ENCODE measurements at regions not wholly inside any gene's neighbourhood (a gene's known extent, or its start where the extent isn't known, plus 50 kb on each side); places are given as distances from the start of the nearest gene placed in this dataset.
"Not testable (repeated sequence)": the region's sequence is repeated elsewhere in the genome, so short reads cannot be mapped to it uniquely, and the experiment has no call there.

DNA sequence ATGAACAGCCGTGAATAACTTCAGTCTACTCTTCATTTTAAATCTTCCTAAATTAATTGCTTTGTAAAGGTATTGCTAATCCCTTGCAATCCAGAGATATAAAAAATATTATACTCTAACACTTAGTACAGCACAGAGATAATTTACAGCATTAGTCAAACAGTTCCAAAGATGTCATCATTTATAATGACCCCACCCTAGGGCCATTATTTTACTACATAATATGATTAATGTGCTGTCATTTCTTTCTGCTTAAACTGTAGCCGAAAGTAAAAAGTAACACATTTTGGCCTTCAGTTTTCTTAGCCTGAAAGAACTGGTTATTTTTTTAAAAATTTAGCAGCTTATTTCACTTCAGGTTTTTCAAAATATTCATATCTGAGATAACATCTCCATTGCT, 256.3 kb upstream of the RFC3 start:
- DNase-seq = no peak

DNA sequence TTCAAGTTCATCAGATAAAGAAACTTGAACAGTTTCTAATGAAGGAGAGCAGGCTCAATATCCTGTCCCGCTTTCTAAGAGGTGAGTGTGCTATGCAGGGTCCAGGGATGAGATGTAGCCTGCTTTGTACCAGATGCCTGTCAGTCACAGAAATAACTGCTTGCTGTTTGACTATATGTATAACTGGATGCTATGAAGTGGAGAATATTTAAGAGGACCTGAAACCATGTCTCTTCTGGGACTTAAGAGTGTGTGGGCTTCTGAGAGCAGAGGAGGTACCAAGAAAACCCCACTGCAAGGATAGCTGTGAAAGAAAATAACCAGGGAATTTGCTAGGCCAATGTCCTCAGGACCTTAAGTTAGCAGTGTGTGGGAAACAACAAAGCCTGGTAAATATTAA, 246.3 kb upstream of the RFC3 start:
- no peak for DNase-seq

DNA sequence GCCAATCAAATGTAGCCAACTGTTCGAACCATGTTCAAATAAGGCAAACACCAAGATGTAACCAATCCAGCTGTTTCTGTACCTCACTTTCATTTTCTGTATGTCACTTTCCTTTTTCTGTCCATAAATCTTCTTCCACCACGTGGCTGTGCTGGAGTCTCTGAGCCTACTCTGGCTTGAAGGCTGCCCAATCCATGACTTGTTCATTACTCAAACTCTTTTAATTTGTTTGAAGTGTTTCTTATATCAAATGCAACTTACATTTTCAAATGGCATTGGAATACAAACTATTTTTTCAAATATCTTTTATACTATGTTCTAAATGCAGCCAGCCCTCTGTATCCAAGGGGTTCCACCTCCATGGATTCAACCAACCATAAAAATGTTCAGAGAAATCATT, 245.6 kb upstream of the RFC3 start:
- DNase-seq = not testable (repeated sequence)

DNA sequence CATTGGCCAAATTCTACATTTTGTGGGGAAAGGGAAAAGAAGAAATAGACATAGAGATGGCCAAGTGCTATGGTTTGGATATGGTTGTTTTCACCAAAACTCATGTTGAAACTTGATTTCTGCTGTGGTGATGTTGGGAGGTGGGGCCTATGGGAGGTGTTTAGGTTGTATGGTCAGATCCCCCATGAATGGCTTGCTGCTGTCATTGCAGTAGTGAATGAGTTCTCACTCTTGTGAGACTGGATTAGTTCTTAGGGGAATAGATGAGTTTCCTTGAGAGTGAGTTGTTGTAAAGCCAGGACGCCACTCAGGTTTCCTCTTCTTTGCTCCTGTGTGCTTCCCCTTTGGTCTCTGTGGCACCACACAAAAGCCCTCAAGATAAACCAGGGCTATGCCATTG, 242.6 kb upstream of the RFC3 start:
- no peak for DNase-seq

DNA sequence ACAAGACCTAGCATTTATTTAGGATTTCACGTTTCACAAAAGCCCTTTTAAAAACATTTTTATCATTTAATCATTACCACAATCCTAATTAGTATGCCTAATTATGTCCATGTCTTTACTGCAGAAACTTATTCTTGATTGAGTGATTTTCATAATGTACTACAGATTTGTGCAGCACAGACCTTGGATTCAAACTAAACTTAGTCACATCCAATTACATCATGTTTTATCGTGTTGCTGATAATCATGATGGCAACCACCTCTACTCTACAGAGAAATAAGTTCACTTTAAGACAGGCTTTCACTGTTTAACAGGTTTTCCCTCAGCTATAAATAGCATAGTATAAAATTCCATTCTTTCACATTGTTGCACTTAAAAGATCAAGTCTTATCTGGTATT, 240.9 kb upstream of the RFC3 start:
- DNase-seq = no peak

DNA sequence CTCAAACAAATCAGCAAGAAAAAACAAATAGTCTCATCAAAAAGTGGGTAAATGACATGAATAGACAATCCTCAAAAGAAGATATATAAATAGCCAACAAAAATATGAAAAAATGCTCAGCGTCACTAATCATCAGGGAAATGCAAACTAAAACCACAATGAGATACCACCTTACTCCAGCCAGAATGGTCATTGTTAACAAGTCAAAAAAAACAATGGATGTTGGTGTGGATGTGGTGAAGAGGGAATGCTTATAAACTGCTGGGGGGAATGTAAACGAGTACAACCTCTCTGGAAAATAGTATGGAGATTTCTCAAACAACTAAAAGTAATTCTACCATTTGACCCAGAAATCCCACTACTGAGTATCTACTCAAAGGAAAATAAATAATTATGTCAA, 239.2 kb upstream of the RFC3 start:
- DNase-seq = no peak

DNA sequence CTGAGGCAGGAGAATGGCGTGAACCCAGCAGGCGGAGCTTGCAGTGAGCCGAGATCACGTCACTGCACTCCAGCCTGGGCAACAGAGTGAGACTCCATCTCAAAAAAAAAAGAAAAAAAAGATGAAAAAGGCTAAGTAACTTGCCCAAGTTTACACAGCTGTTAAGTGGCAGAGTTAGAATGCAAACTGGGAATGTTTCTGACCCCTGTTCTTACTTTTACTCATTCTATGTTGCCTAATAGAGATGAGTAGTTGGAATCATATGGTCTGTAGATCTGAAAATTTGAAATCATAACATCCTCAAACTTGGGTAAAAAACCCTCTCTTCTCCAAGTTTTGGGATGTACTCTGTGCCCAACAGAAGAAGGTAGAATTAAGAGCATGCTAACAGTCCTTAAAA, 235.8 kb upstream of the RFC3 start:
- DNase-seq = no peak

DNA sequence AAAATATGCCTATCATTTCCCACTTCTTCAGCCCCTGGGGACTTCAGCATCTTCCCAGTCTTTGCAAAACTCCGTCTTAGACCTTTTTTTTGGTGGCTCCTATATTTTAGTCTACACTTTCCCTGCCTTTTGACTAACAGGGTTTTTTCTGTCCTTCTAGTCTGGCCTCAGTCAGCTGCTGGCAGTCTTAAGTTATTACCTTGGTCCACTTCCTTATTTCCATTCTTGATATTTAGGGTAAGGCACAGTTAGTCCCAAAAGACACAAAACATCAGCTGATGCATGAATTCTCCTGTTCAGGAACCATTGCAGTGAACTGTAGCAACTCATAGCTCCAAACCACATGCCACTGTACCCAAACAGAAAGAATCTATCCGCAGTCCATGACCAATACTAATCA, 234.6 kb upstream of the RFC3 start:
- DNase-seq = no peak

DNA sequence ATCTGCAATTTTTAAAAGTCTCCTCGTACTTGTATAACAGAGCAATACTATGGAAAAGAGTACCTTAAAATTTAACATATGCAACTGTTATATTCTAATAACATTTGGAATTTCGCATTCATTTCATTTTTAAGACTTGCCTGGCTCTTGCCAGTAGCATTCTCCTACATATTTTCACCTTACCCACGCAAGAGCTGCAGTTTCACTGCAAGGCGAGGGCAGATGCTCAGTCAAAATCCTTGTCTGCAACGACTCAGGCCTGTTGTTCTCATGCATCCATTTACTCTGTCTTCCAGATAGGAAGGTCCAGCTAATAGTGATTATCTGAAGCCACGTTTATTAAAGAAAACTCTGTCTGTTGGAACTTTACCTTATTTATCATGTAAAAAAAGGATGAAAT, 227.0 kb upstream of the RFC3 start:
- no peak for DNase-seq

DNA sequence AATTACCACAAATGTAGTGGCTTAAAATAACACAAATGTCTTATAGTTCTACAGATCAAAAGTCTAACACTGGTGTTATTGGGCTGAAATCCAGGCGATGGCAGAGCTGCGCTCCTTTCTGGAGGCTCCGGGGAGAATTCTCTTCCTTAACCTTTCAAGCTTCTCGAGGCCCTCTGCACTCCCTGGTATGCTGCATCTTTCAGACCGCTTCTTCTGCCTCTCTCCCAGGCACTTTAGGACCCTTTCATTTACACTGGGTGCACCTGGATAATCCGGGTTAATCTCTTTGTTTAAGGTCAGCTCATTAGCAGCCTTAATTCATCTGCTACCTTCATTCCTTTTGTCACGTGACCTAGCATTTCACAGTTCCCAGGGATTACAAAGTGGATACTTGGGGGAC, 211.3 kb upstream of the RFC3 start:
- no peak for DNase-seq

DNA sequence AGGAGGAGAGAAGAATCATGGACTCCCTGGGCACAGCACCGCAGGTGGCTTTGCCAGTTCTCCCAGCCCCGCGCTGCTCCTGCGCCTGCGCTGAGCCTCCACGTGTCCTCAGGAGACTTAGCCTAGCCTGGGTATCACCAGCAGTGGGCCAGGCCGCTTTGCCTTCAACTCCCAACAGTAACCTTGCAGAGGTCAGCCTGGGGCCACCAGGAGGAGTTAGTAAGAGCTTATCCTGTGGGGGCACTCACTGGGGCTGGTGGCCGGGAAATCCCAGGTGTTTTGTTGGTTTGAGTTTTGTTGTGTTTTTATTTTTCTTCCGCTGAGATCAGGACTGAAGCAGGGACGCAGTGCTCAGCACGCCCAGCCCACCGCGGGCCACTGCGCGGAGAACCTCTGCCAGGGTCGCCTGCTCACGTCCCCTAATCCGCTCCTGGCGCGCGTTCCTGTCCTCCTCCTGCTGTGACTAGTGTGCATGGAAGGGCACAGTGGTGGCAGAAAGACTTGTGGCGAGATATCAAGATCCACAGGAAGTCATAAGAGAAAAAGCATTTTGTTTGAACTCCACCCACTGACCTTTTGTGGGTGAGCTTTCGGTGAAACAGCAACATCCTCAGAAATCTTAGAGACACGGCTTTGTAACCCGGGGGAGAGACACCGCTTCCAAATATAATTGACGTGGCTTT, 207.4 kb upstream of the RFC3 start:
- peak; percentile 74 for DNase-seq

DNA sequence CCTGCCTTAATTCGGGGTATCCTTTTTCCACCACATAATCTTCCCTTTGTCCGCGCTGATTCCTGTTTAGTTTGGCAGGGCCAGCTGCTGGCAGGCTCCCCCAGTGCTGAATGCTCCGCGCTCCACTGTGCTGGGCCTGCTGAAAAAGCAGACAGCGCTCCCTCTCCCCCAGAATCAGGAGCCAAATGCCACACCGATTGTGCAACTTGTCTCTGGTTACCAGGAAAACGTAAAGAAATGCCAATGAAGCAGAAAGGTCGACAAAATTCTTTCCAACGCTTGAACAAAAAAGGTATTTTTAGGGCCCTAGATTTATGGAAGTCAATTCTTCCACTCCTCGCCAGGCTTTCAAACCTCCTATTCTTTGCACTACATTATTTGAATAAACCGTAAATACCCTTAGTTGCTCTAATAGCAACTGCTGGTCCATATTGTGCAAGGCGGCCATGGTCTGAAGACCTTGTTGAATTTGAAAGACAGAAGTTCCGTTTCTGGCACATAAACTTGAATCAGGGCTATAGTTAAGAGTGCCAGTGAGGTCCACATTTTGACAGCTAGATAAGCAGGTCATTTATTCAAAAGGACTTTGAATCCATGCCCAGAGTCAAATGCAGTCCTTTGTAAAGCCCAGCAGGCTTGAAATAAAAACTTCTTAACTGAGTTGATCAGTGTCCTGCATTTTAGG, 206.7 kb upstream of the RFC3 start:
- no peak for DNase-seq

DNA sequence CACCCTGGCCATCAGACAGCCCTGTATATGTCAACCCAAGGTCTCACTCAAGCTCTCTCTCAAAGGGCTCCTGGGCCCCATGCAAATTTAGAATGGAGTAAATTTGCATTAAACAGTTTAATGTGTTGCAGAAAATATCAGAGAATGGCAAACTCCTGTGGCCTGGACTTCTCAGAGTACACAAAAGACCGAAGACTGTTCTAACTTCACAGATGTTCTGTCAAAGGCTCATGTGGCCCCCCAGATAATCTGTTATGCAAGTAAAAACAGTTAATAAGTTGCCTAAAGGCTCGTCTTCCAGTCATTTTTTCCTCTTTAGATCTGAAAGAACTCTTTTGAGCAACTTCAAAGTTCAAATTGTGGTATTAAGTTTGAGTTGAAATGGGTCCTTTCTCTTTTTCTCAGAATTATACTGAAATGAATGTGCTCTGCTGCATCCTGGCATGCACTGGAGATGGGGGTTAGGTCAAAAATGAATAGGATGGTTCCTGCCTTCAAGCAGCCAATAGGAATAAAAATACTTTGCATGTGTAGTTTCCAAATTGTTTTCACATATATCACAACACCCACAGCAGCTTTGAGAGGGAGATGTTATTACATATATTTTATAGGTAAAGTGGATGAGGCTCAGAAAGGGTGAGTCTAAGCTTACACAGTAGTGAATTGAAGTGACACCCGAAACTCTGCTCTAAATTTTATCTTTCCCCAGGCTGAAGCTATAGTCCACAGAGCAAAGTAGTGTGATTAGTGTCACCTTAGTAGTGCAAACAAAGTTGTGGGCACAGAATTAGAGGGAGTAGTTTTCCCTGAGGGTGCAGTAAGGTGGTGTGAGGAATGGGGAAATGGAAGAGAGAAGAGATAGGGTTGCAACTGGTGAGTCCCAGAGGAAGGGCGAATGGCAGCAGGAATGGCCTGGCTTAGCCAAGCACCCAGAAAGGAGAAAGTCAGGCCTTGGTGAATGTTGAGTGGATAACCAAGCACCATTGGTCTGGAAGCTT, 205.0 kb upstream of the RFC3 start:
- no peak for DNase-seq

DNA sequence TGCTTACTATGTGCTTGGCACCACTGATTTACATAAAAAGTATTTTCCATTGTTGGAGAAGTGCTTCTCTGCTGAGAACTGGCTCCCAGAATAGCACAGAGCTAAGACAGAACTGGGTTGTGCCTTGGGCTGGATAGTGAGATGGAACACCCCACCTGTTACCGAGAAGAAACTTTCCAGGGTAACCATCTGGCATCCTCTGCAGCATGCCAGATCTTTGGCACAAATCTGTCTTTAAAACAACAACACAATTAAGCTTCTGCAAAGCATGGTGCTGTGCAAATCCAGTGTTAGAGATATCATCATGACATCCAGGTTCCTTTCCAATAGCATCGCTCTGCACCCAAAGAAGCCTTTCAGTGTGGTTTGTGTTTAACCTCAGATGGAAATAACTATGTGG, 202.5 kb upstream of the RFC3 start:
- no peak for DNase-seq

DNA sequence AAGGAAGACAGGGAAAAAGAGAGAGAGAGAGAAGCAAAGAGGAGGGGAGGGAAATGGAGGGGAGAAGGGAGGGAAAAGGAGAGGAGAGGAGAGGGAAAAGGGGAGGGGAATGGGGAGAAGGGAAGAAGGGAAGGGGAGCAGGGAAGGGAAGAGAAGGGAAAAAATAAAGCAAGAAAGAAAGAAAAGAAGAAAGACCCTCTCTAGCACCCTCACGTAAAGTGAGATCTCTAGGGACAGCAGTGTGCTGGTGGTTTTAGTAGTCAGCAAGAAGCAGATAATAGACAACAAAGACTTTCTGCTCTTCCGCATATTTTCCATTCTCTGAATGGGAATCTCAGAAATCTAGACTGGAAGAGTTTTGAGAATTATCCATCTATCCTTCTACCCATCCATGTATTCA, 201.8 kb upstream of the RFC3 start:
- DNase-seq = no peak

DNA sequence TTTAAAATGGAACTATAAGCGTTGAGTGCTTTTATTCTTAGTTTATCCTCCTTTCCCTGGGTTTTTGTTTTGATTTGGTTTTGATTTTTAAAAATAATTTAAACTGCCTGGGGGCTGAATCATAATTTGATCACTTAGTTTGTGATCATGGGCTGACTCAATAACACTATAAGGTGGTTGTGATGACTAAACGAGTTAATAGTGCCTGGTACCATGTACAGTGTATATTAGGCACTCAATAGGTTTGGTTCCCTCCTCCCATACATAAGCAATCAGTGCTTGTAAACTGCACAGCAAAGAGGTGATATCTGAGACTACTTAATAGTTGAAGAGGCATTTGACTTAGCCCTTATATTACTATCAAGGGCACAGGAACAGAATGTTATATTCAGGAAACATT, 200.9 kb upstream of the RFC3 start:
- DNase-seq = no peak

DNA sequence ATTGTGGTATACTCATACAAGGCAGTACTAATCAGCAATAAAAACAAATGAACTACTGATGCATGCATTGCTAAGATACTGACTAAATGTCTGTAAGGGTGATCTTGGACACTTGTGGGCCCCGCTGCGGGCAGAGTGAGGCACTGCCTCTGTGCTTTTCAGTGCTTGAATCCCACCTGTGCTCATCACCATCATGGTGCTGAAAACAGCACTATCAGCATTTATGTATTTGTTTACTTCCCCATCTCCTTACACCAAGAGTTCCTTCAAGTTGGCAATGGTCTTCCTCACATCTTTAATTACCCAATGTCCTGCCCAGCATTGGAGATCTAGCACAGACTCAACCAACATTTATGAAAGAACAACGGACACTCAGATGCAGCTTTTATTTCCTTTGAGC, 193.7 kb upstream of the RFC3 start:
- DNase-seq = no peak

DNA sequence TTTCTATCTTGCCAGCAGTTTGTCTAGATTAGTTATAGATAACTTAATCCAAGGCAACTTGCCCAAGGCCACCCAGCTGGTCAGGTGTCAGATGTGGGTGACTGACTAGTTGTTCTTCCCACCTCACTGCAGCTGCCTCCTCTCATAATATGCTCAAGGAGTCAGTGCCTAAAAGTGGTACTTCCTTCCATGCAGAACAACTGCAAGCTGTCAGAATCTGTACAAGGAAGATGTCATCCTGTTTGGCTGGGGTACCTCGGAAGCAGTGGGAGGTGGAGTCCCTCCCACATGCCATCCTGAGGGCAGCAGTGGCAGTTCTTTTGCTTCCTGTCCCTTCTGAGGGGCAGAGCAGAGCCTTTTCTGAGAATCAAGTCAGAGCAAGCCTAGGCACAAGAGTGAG, 193.2 kb upstream of the RFC3 start:
- DNase-seq = no peak

DNA sequence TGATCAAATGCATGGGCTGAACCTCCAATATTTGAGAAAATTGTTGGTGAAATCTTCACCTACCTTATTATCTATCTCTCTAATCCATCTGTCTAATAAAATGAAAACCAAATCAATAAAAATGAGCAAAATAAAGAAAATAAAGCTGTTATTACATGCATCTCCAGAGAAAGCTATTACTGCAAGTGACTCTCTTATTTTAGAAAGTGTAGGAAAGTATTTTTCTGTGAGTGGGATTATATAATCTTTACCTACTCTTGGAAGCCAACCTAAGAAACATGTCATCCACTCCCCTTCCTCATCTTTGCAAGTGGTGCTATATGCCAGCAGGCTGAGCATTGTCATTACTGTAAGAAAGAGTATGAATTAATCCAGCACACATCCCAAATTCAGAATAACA, 191.5 kb upstream of the RFC3 start:
- DNase-seq = no peak

DNA sequence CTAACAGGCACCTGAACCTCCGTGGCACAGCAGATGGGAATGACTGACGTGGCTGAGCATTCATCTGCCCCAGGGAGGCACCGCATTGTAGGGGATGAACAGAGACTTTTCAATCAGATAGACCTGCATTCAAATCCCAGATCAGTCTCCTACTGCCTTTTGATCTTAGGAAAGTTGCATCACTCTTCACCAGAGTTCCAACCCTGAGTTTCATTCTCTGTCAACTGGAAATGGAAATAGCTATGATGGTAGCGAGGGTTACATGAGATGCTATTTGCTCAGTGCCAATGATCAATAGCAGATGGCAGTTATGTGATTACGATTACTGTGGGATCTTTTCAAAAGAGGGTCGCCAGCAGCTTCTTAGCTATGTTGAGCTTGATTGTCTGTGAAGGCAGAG, 189.3 kb upstream of the RFC3 start:
- no peak for DNase-seq

DNA sequence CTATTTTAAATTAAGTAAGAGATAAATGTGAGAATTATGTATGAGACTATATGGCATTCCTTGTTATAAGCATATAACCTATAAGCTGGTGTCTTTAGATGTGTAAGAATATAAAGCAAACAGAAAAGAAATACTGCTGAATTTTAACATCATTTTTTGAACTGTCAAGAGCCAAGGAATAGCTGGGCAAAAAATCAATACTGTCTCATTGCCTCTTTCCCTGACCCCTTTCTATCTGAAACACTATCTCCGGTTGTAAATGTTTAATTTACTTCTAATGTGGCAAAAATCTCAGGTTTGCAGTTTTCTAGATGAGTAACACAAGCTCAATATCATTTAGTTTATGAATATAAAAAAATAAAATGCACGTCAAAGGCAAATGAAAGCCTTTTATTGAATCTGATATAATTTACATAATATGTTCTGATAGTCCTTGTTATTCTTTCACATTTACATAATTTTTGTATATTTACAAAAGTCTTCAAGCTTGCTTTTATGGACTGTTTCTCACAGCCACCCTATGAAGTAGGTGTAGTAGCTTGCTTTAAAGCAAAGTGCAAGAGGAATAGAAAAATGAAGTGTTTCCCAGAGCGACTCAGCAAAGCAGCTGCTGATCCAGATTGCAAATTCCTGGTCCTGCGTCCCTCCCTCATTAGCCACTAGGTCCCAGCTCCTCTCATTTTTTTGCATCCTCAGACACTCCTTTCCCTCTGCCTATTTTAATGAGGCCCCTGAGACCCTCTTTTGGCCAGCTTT, 188.2 kb upstream of the RFC3 start:
- no peak for DNase-seq

DNA sequence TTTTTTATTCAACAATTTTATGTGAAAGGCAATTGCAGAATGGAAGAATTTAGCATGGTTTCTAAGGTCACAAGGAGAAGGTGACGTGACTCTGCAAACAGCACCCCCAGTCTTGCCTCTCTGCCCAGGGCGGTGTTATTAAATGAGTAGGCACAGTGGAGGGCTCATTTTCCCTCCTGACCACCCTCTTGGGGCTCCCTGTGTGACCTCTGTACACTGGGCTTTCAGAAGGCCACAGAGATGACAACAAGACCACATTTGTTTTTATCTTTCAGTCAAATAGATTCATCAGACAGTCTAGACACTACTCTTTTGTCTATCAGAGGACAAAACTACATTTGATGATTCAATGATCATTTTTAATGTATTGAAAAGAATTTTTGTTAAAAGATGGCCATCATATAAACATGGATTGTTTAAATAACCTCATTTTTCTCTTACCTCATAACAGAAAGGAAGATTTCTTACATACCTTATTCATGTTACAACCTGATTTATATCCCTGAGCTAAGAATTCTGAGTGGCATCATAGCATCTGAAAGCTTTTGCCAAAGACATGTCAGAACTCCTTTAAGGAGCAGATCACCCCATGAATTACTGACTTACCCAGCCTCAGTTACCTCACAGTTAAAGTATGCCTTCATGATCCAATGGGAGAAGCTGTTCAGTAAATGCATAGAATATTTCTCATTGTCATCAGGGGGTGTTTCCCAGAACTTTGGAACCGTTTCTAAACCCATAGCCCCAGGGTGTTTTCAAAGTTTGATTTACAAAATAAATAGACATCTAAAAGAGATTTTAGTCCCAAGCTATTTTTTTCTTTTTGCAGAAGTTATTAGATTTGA, 184.0 kb upstream of the RFC3 start:
- DNase-seq = no peak
